ENCODE measurements at regions not wholly inside any gene's neighbourhood (a gene's known extent, or its start where the extent isn't known, plus 50 kb on each side); places are given as distances from the start of the nearest gene placed in this dataset.

GRCh38 chr2:58965602-58966001 lies 724.5 kb upstream of the FANCL start:
- no peak for DNase-seq (ENCODE audit: low read depth in 2 of 2)

- DNase-seq (ENCODE audit: low read depth in 2 of 2), result no peak
Observed at GRCh38 chr2:58959996-58960395, 718.9 kb upstream of the FANCL start.

GRCh38 chr2:58957188-58957840 lies 716.2 kb upstream of the FANCL start:
- DNase-seq (ENCODE audit: low read depth in 2 of 2), result no peak

GRCh38 chr2:58954880-58955385 lies 713.8 kb upstream of the FANCL start:
- DNase-seq (ENCODE audit: low read depth in 2 of 2), result no peak

- no peak for DNase-seq (ENCODE audit: low read depth in 2 of 2)
Observed at GRCh38 chr2:58951722-58952121, 710.6 kb upstream of the FANCL start.

- no peak for DNase-seq (ENCODE audit: low read depth in 2 of 2)
Observed at GRCh38 chr2:58950795-58951462, 709.8 kb upstream of the FANCL start.

- no peak for DNase-seq (ENCODE audit: low read depth in 2 of 2)
Observed at GRCh38 chr2:58939388-58939787, 698.3 kb upstream of the FANCL start.

- DNase-seq (ENCODE audit: low read depth in 2 of 2), result no peak
Observed at GRCh38 chr2:58938988-58939387, 697.9 kb upstream of the FANCL start.

- no peak for DNase-seq (ENCODE audit: low read depth in 2 of 2)
Observed at GRCh38 chr2:58932801-58933200, 691.7 kb upstream of the FANCL start.

GRCh38 chr2:58930537-58930936 lies 689.4 kb upstream of the FANCL start:
- no peak for DNase-seq (ENCODE audit: low read depth in 2 of 2)

GRCh38 chr2:58928973-58929372 lies 687.8 kb upstream of the FANCL start:
- no peak for DNase-seq (ENCODE audit: low read depth in 2 of 2)

- DNase-seq (ENCODE audit: low read depth in 2 of 2), result no peak
Observed at GRCh38 chr2:58928391-58928790, 687.3 kb upstream of the FANCL start.

GRCh38 chr2:58926112-58926511 lies 685.0 kb upstream of the FANCL start:
- no peak for DNase-seq (ENCODE audit: low read depth in 2 of 2)

GRCh38 chr2:58925676-58926081 lies 684.6 kb upstream of the FANCL start:
- no peak for DNase-seq (ENCODE audit: low read depth in 2 of 2)

GRCh38 chr2:58923869-58924268 lies 682.7 kb upstream of the FANCL start:
- no peak for DNase-seq (ENCODE audit: low read depth in 2 of 2)

- no peak for DNase-seq (ENCODE audit: low read depth in 2 of 2)
Observed at GRCh38 chr2:58922245-58922644, 681.1 kb upstream of the FANCL start.

- no peak for DNase-seq (ENCODE audit: low read depth in 2 of 2)
Observed at GRCh38 chr2:58921676-58922075, 680.6 kb upstream of the FANCL start.

- DNase-seq (ENCODE audit: low read depth in 2 of 2), result no peak
Observed at GRCh38 chr2:58920001-58920400, 678.9 kb upstream of the FANCL start.

- no peak for DNase-seq (ENCODE audit: low read depth in 2 of 2)
Observed at GRCh38 chr2:58919316-58919715, 678.2 kb upstream of the FANCL start.

GRCh38 chr2:58918141-58918540 lies 677.0 kb upstream of the FANCL start:
- no peak for DNase-seq (ENCODE audit: low read depth in 2 of 2)

- DNase-seq (ENCODE audit: low read depth in 2 of 2), result no peak
Observed at GRCh38 chr2:58917596-58917995, 676.5 kb upstream of the FANCL start.

GRCh38 chr2:58916063-58916462 lies 674.9 kb upstream of the FANCL start:
- DNase-seq (ENCODE audit: low read depth in 2 of 2), result no peak

- no peak for DNase-seq (ENCODE audit: low read depth in 2 of 2)
Observed at GRCh38 chr2:58914733-58915505, 673.8 kb upstream of the FANCL start.

Data from stimulated activated CD4-positive, alpha-beta T cell treated with anti-CD3 and anti-CD28 coated beads, Interleukin-4, amount 100 ng/mL, for 48 hours (primary cell).